ENCODE measurements at regions not wholly inside any gene's neighbourhood (a gene's known extent, or its start where the extent isn't known, plus 50 kb on each side); places are given as distances from the start of the nearest gene placed in this dataset.

DNA sequence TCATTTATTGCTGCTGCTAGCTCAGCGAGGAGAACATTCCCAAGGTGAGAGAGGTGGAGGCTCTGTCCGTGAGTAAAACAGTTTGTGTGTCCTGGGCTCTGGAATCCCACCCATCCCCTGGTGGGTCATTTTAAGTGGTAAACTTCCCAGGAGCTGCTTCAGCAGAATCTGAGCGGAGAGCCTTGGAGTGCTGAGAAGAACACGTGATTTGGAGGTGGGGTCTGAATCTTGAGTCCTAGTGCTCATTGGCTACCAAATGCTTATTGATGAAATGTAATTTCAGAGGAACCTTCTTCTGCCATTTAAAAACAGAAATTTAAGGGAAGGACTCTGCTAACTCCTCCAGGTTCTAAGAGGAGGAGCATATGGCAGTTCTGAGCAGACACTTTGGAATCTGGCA lies 132.4 kb downstream of the CDH26 start:
- ChIA-PET CTCF (interaction anchor here (0.6 to 1.5 kb wide), 2 partner anchors 47 to 959 kb away, joined by 3 to 6 read pairs; no protein-coding TSS in a partner anchor), POLR2A (no interaction called here)
- Mint-ChIP-seq H3K4me1 (ENCODE audit: insufficient read depth, unreplicated experiment) (no peaks in the 10 kb centered on the region), H3K9me3 (ENCODE audit: unreplicated experiment) (no peaks in the 10 kb centered on the region), H3K27me3 (ENCODE audit: insufficient read depth, unreplicated experiment) (peaks cover 33% of the 10 kb centered on the region), H3K27ac (ENCODE audit: low read depth, unreplicated experiment) (no peak overlapping the region), H3K4me3 (ENCODE audit: unreplicated experiment) (no peak overlapping the region), H3K36me3 (ENCODE audit: insufficient read depth, unreplicated experiment) (peaks cover 3% of the 10 kb centered on the region)
- intact Hi-C loops (cut with micrococcal nuclease), result no loop called here
- no peak for TF ChIP-seq CTCF (IDR thresholded peaks at IDR 0.05; ENCODE audit: unreplicated experiment)
- no peak for DNase-seq (ENCODE audit: unreplicated experiment)
- BruUV-seq (replicated peaks), result no TSS peak

- H3K4me3 Mint-ChIP-seq (ENCODE audit: unreplicated experiment), result no peak overlapping the region
- no peak for DNase-seq (ENCODE audit: unreplicated experiment)
- ChIA-PET POLR2A (no interaction called here), CTCF (interaction anchor here (0.6 to 1.5 kb wide), 3 partner anchors 33 to 143 kb away, joined by 3 to 6 read pairs (median 3); no protein-coding TSS in a partner anchor)
- H3K27me3 Mint-ChIP-seq (ENCODE audit: insufficient read depth, unreplicated experiment), result peaks cover 26% of the 10 kb centered on the region
- H3K27ac Mint-ChIP-seq (ENCODE audit: low read depth, unreplicated experiment), result no peak overlapping the region
- intact Hi-C loops (cut with micrococcal nuclease), result no loop called here
- H3K36me3 Mint-ChIP-seq (ENCODE audit: insufficient read depth, unreplicated experiment), result no peaks in the 10 kb centered on the region
- H3K9me3 Mint-ChIP-seq (ENCODE audit: unreplicated experiment), result no peaks in the 10 kb centered on the region
- BruUV-seq (replicated peaks), result no TSS peak
- no peak for TF ChIP-seq CTCF (IDR thresholded peaks at IDR 0.05; ENCODE audit: unreplicated experiment)
- H3K4me1 Mint-ChIP-seq (ENCODE audit: insufficient read depth, unreplicated experiment), result no peaks in the 10 kb centered on the region
Measured at GRCh38 chr20:60091305-60091704, 133.1 kb downstream of the CDH26 start.

DNA sequence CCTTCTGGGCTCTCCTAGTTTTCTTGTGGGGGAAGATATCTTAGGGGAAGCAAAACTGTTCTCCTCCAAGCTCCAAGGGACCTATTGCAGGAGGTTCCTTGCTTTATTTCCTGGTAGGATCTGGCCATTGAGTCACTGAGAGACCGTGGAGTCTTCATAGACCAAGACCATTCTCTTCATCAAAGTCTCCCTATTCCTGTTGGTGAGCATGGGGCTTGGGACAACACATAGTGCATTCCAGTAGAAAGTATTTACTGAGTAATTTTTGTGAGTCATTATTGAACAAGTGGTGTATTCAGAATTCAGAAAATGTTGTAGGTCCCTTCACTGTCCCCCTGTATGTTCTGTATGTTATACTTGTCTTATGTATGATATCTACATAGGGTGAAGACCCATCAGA lies 133.6 kb downstream of the CDH26 start:
- TF ChIP-seq CTCF (IDR thresholded peaks at IDR 0.05; ENCODE audit: unreplicated experiment), result no peak
- no peaks in the 10 kb centered on the region for H3K36me3 Mint-ChIP-seq (ENCODE audit: insufficient read depth, unreplicated experiment)
- ChIA-PET CTCF (interaction anchor here (0.6 kb wide), 1 partner anchor 33 kb away, joined by 3 read pairs; no protein-coding TSS in a partner anchor), POLR2A (no interaction called here)
- intact Hi-C loops (cut with micrococcal nuclease), result no loop called here
- no peaks in the 10 kb centered on the region for H3K4me1 Mint-ChIP-seq (ENCODE audit: insufficient read depth, unreplicated experiment)
- BruUV-seq (replicated peaks), result no TSS peak
- H3K4me3 Mint-ChIP-seq (ENCODE audit: unreplicated experiment), result no peak overlapping the region
- H3K27ac Mint-ChIP-seq (ENCODE audit: low read depth, unreplicated experiment), result no peak overlapping the region
- no peaks in the 10 kb centered on the region for H3K9me3 Mint-ChIP-seq (ENCODE audit: unreplicated experiment)
- no peak for DNase-seq (ENCODE audit: unreplicated experiment)
- H3K27me3 Mint-ChIP-seq (ENCODE audit: insufficient read depth, unreplicated experiment), result peaks cover 26% of the 10 kb centered on the region

- TF ChIP-seq CTCF (IDR thresholded peaks at IDR 0.05; ENCODE audit: unreplicated experiment), result no peak
- Mint-ChIP-seq H3K27me3 (ENCODE audit: insufficient read depth, unreplicated experiment) (peaks cover 32% of the 10 kb centered on the region), H3K4me3 (ENCODE audit: unreplicated experiment) (no peak overlapping the region), H3K4me1 (ENCODE audit: insufficient read depth, unreplicated experiment) (no peaks in the 10 kb centered on the region), H3K27ac (ENCODE audit: low read depth, unreplicated experiment) (no peak overlapping the region), H3K9me3 (ENCODE audit: unreplicated experiment) (no peaks in the 10 kb centered on the region), H3K36me3 (ENCODE audit: insufficient read depth, unreplicated experiment) (no peaks in the 10 kb centered on the region)
- DNase-seq (ENCODE audit: unreplicated experiment), result no peak
- POLR2A ChIA-PET, result no interaction called here
- intact Hi-C loops (cut with micrococcal nuclease), result no loop called here
- BruUV-seq (replicated peaks), result no TSS peak
- CTCF ChIA-PET, result no interaction called here
Measured at GRCh38 chr20:60092729-60093128, 134.5 kb downstream of the CDH26 start.
